OCI-LY3 (cell line): ENCODE measurements at regions not wholly inside any gene's neighbourhood (a gene's known extent, or its start where the extent isn't known, plus 50 kb on each side); places are given as distances from the start of the nearest gene placed in this dataset.

Source experiments
- H2AFZ ChIP-seq: fragments of 200-600, 300-600 bp; shearing (Covaris generic); 2 replicates; pipeline ENCODE4 v1.6.0; 2014; ENCODE audit warnings: antibody characterized with exemption, low read depth, low read length
- H3K27ac ChIP-seq: fragments of 200-600, 300-600 bp; sonication (generic); 2 replicates; pipeline ENCODE4 v1.5.1; 2014; ENCODE audit warnings: mild to moderate bottlenecking, low read length, moderate library complexity, mixed read lengths
- H3K27me3 ChIP-seq: fragments of 200-600, 300-600 bp; sonication (generic); 2 replicates; pipeline ENCODE4 v1.6.1; 2014; ENCODE audit warnings: low read depth, low read length, mixed read lengths
- H3K36me3 ChIP-seq: fragments of 200-600, 300-600 bp; sonication (generic); replicated peaks from 2 replicates; pipeline ENCODE3; 2014; ENCODE audit warnings: low read depth, low read length, mixed read lengths
- H3K4me1 ChIP-seq: fragments of 300-600, 200-600 bp; sonication (generic); 2 replicates; pipeline ENCODE4 v1.6.1; 2014; ENCODE audit warnings: low read length, mixed read lengths
- H3K4me2 ChIP-seq: fragments of 200-600, 300-600 bp; sonication (generic); 2 replicates; pipeline ENCODE4 v1.6.1; 2014; ENCODE audit warnings: low read length, mixed read lengths
- H3K4me3 ChIP-seq: fragments of 300-600, 200-600 bp; sonication (generic); 2 replicates; pipeline ENCODE4 v1.5.1; 2014; ENCODE audit warnings: antibody characterized with exemption, mild to moderate bottlenecking, low read length, moderate library complexity
- H3K79me2 ChIP-seq: fragments of 300-600, 200-600 bp; shearing (Covaris generic); 2 replicates; pipeline ENCODE4 v1.6.1; 2014; ENCODE audit warnings: mild to moderate bottlenecking, low read length, mixed read lengths
- H3K9ac ChIP-seq: fragments of 300-600, 200-600 bp; shearing (Covaris generic); 2 replicates; pipeline ENCODE4 v1.6.0; 2014; ENCODE audit warnings: mild to moderate bottlenecking, low read length, moderate library complexity
- H3K9me3 ChIP-seq: fragments of 200-600, 300-600 bp; shearing (Covaris generic); 2 replicates; pipeline ENCODE4 v1.6.1; 2014; ENCODE audit warnings: low read length, mixed read lengths; ENCODE audit not compliant: insufficient read depth
- H4K20me1 ChIP-seq: fragments of 200-600, 300-600 bp; sonication (generic); 2 replicates; pipeline ENCODE4 v1.6.1; 2016; ENCODE audit warnings: low read length, mixed read lengths; ENCODE audit not compliant: insufficient read depth
- CTCF ChIP-seq: fragments of 200-600, 300-600 bp; sonication (generic); IDR thresholded peaks from 2 replicates; pipeline ENCODE4 v1.5.1; 2014; ENCODE audit warnings: antibody characterized with exemption, low read length, low read depth
- EZH2phosphoT487 ChIP-seq: fragments of 200-600 bp; shearing (Covaris generic); IDR thresholded peaks from 2 replicates; pipeline ENCODE4 v1.6.1; 2018; ENCODE audit warnings: antibody characterized with exemption, mixed run types, low read depth

GRCh38 chr15:67918205-67918861 is 78.5 kb upstream of the RNU6-1 start:
- H3K79me2 ChIP-seq, result no peaks in the 10 kb centered on the region
- no peak overlapping the region for H3K27ac ChIP-seq
- no peaks in the 10 kb centered on the region for H3K4me1 ChIP-seq

GRCh38 chr15:67920524-67921240 is 80.8 kb upstream of the RNU6-1 start:
- no peaks in the 10 kb centered on the region for H3K4me1 ChIP-seq
- peaks cover 9% of the 10 kb centered on the region for H3K36me3 ChIP-seq
- H3K9ac ChIP-seq, result no peak overlapping the region
- no peak overlapping the region for H3K27ac ChIP-seq
- no peak for TF ChIP-seq CTCF
- TF ChIP-seq EZH2phosphoT487, result no peak
- no peaks in the 10 kb centered on the region for H3K27me3 ChIP-seq
- peaks cover 7% of the 10 kb centered on the region; the same call in 1 of the 2 replicates for H3K9me3 ChIP-seq
- no peaks in the 10 kb centered on the region for H4K20me1 ChIP-seq
- H3K4me2 ChIP-seq, result no peak overlapping the region
- H3K4me3 ChIP-seq, result no peak overlapping the region
- no peak overlapping the region for H2AFZ ChIP-seq
- H3K79me2 ChIP-seq, result no peaks in the 10 kb centered on the region

More at GRCh38 chr15:67918205-67918861, 78.5 kb upstream of the RNU6-1 start:
- H3K4me2 ChIP-seq, result no peak overlapping the region
- peaks cover 9% of the 10 kb centered on the region for H3K36me3 ChIP-seq
- TF ChIP-seq CTCF (no peak), EZH2phosphoT487 (no peak)
- H2AFZ ChIP-seq, result no peak overlapping the region
- H3K27me3 ChIP-seq, result no peaks in the 10 kb centered on the region
- H3K9me3 ChIP-seq, result peaks cover 7% of the 10 kb centered on the region; the same call in 1 of the 2 replicates
- H4K20me1 ChIP-seq, result no peaks in the 10 kb centered on the region
- H3K9ac ChIP-seq, result no peak overlapping the region
- H3K4me3 ChIP-seq, result no peak overlapping the region

GRCh38 chr15:67922106-67922675 is 82.3 kb upstream of the RNU6-1 start:
- H3K79me2 ChIP-seq, result no peaks in the 10 kb centered on the region

More at GRCh38 chr15:67922106-67922675, 82.3 kb upstream of the RNU6-1 start:
- Histone ChIP-seq H3K36me3 (peaks cover 9% of the 10 kb centered on the region), H3K4me2 (no peak overlapping the region), H3K4me1 (no peaks in the 10 kb centered on the region), H3K27ac (no peak overlapping the region), H3K27me3 (no peaks in the 10 kb centered on the region), H3K4me3 (no peak overlapping the region), H3K9me3 (peaks cover 7% of the 10 kb centered on the region; the same call in 1 of the 2 replicates), H3K9ac (no peak overlapping the region), H4K20me1 (no peaks in the 10 kb centered on the region), H2AFZ (no peak overlapping the region)
- TF ChIP-seq CTCF, result no peak
- TF ChIP-seq EZH2phosphoT487, result no peak
